ENCODE measurements at regions not wholly inside any gene's neighbourhood (a gene's known extent, or its start where the extent isn't known, plus 50 kb on each side); places are given as distances from the start of the nearest gene placed in this dataset.

DNA sequence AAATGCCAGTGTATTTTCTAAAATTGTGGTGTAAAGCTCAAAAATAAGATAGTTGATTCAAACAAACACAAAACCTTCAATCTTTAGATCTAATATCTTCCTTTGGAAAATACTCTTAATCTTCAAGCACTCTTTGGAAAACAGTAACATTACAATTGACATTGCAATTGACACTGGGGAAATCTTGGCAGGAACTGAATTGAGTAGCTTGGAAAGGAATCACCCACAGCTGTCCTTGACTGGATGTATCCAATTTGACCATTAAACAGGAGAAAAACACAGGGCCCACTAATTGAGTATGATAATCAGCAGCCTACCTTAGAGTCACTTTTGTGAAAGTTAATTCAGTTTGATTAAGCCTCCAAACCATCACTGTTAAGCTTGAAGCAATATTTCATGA is 776.7 kb downstream of the DTWD2 start:
- intact Hi-C loops (cut with DNase I), result no loop called here
- no peaks in the 10 kb centered on the region for H3K9me3 ChIP-seq
- H3K4me1 ChIP-seq, result no peaks in the 10 kb centered on the region
- no peaks in the 10 kb centered on the region for H3K27me3 ChIP-seq
- no peak for DNase-seq (ENCODE audit: extremely low spot score in 2 of 2)
- no peak for TF ChIP-seq POLR2A (IDR thresholded peaks at IDR 0.05)
- no peak for TF ChIP-seq POLR2AphosphoS5 (IDR thresholded peaks at IDR 0.05; ENCODE audit: insufficient read depth in 1 of 2, low read depth in 1 of 2)
- TF ChIP-seq, protein P1, sequence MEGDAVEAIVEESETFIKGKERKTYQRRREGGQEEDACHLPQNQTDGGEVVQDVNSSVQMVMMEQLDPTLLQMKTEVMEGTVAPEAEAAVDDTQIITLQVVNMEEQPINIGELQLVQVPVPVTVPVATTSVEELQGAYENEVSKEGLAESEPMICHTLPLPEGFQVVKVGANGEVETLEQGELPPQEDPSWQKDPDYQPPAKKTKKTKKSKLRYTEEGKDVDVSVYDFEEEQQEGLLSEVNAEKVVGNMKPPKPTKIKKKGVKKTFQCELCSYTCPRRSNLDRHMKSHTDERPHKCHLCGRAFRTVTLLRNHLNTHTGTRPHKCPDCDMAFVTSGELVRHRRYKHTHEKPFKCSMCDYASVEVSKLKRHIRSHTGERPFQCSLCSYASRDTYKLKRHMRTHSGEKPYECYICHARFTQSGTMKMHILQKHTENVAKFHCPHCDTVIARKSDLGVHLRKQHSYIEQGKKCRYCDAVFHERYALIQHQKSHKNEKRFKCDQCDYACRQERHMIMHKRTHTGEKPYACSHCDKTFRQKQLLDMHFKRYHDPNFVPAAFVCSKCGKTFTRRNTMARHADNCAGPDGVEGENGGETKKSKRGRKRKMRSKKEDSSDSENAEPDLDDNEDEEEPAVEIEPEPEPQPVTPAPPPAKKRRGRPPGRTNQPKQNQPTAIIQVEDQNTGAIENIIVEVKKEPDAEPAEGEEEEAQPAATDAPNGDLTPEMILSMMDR (IDR thresholded peaks at IDR 0.05), result no peak
- H3K36me3 ChIP-seq, result no peaks in the 10 kb centered on the region
- H3K4me3 ChIP-seq, result no peak overlapping the region
- no peak overlapping the region for H3K27ac ChIP-seq

DNA sequence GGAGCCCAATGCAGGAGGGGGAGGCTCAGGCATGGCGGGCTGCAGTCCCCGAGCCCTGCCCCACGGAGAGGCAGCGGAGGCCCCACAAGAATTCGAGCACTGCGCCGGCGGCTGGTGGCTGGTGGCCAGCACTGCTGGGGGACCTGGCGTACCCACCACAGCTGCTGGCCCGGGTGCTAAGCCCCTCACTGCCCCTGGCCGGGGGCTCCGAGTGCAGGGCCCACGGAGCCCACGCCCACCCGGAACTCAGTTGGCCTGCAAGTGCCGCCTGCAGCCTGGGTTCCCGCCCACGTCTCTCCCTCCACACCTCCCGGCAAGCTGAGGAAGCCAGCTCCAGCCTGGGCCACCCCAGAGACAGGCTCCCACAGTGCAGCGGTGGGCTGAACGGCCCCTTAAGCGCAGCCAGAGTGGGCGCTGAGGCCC is 780.3 kb downstream of the DTWD2 start:
- Histone ChIP-seq H3K9me3 (no peaks in the 10 kb centered on the region), H3K4me1 (no peaks in the 10 kb centered on the region), H3K27ac (no peak overlapping the region), H3K36me3 (no peaks in the 10 kb centered on the region), H3K27me3 (no peaks in the 10 kb centered on the region), H3K4me3 (no peak overlapping the region)
- intact Hi-C loops (cut with DNase I), result no loop called here
- TF ChIP-seq, protein P1 (IDR thresholded peaks at IDR 0.05), result no peak
- no peak for TF ChIP-seq POLR2AphosphoS5 (IDR thresholded peaks at IDR 0.05; ENCODE audit: insufficient read depth in 1 of 2, low read depth in 1 of 2)
- TF ChIP-seq POLR2A (IDR thresholded peaks at IDR 0.05), result no peak
- no peak for DNase-seq (ENCODE audit: extremely low spot score in 2 of 2)

DNA sequence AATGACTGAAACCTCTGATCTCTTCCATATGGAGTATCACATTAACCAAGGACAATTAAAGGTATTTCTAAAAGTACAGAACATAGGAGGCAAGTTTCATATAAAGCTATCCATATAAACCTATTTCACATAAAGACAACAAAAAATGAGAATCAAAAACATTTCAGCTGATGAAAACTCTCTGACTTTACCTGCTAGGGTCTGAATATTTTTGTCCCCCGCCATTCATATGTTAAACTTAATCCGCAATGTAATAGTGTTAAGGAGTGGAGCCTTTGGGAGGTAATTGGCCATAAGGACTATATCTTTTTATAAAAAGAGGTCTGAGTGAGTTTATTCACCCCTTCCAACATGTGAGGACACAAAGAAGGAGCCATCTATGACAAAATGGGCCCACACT is 788.5 kb downstream of the DTWD2 start:
- no peak overlapping the region for H3K4me3 ChIP-seq
- no peak for DNase-seq (ENCODE audit: extremely low spot score in 2 of 2)
- H3K27ac ChIP-seq, result no peak overlapping the region
- H3K27me3 ChIP-seq, result no peaks in the 10 kb centered on the region
- intact Hi-C loops (cut with DNase I), result no loop called here
- H3K9me3 ChIP-seq, result no peaks in the 10 kb centered on the region
- no peaks in the 10 kb centered on the region for H3K4me1 ChIP-seq
- no peak for TF ChIP-seq POLR2A (IDR thresholded peaks at IDR 0.05)
- TF ChIP-seq, protein P1 (IDR thresholded peaks at IDR 0.05), result no peak
- no peaks in the 10 kb centered on the region for H3K36me3 ChIP-seq

DNA sequence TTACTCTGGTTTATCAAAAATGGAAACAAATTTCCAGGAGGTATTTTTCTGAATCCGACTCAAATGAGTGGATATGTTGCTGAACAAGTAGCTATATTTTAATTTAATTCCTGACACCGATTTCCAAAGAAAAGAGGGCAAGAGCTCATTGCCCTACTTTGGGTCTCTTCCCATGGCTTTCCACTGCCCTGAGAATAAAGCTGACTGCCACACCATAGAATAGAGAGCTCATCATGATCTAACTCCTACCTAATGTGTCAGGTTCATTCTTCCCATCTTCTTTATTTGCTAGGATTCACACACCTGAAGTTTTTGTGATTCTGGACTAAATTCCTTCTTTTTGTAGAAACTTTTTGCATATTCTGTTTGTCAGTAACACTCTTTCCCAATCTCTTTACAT is 792.1 kb downstream of the DTWD2 start:
- Histone ChIP-seq H3K27ac (no peak overlapping the region), H3K36me3 (no peaks in the 10 kb centered on the region), H3K4me1 (no peaks in the 10 kb centered on the region), H3K27me3 (no peaks in the 10 kb centered on the region), H3K9me3 (no peaks in the 10 kb centered on the region), H3K4me3 (no peak overlapping the region)
- intact Hi-C loops (cut with DNase I), result no loop called here
- no peak for DNase-seq (ENCODE audit: extremely low spot score in 2 of 2)
- no peak for TF ChIP-seq POLR2A (IDR thresholded peaks at IDR 0.05)
- no peak for TF ChIP-seq POLR2AphosphoS5 (IDR thresholded peaks at IDR 0.05; ENCODE audit: insufficient read depth in 1 of 2, low read depth in 1 of 2)
- TF ChIP-seq, protein P1 (IDR thresholded peaks at IDR 0.05), result no peak

DNA sequence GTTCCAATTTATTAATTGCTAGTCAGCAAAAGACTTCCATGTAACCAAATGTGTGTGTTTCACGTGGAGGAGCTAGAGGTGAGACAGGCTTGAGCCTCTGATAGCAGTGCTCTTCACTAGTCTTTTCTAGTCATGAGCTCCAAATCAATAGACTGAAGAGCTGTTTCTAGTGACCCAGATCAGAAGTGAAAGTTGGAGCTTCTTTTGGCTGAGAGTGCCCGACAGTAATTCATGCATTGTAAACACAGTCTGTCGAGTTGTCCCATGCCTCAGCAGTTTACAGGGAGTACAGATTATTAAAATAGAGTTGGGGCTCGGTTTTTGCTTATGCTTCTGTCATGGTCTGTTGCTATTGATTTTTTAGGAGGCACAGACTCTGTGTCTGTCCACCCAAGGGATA is 793.1 kb downstream of the DTWD2 start:
- intact Hi-C loops (cut with DNase I), result no loop called here
- H3K27me3 ChIP-seq, result no peaks in the 10 kb centered on the region
- no peaks in the 10 kb centered on the region for H3K36me3 ChIP-seq
- no peaks in the 10 kb centered on the region for H3K9me3 ChIP-seq
- TF ChIP-seq, protein P1 (IDR thresholded peaks at IDR 0.05), result no peak
- TF ChIP-seq POLR2A (IDR thresholded peaks at IDR 0.05) (no peak), POLR2AphosphoS5 (IDR thresholded peaks at IDR 0.05; ENCODE audit: insufficient read depth in 1 of 2, low read depth in 1 of 2) (no peak)
- H3K4me1 ChIP-seq, result no peaks in the 10 kb centered on the region
- DNase-seq (ENCODE audit: extremely low spot score in 2 of 2), result no peak
- no peak overlapping the region for H3K27ac ChIP-seq
- no peak overlapping the region for H3K4me3 ChIP-seq

All from vagina (tissue), 2 donors.